Neural progenitor cell (in vitro differentiated cells): ENCODE measurements at regions not wholly inside any gene's neighbourhood (a gene's known extent, or its start where the extent isn't known, plus 50 kb on each side); places are given as distances from the start of the nearest gene placed in this dataset.

Source experiments
- CTCF ChIP-seq: fragments of 200-600 bp; sonication (generic); IDR thresholded peaks from 2 replicates; pipeline ENCODE4 v1.5.1; 2017; ENCODE audit warnings: antibody characterized with exemption, mild to moderate bottlenecking
- EZH2 ChIP-seq: fragments of 200-600 bp; sonication (generic); IDR thresholded peaks from 2 replicates; pipeline ENCODE4 v1.6.1; 2017; ENCODE audit warnings: antibody characterized with exemption, mild to moderate bottlenecking, moderate library complexity
- EZH2phosphoT487 ChIP-seq: fragments of 200-600 bp; sonication (generic); IDR thresholded peaks from 2 replicates; pipeline ENCODE4 v1.6.1; 2017; ENCODE audit warnings: antibody characterized with exemption

DNA sequence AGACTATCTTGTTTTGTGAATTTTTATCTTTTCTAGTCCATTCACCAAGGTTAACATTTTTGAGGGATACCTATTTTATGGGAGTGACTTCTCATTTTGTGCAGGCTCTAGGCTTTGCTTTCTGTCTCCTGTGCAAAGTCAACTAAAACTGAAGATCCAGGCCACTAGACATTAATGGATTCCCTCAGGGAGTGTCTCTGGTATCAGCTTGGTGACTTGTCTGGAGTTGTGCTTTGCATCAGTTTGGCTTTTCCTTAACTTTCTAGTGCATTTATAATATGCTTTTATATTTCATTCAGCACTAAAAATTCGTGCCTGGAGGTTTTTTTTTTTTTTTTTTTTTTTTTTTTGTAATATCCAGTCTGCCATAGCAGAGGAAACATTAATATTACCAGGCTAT lies 144.2 kb downstream of the YIPF5 start:
- TF ChIP-seq CTCF (no peak), EZH2 (no peak), EZH2phosphoT487 (no peak)
